K562 (cell line): ENCODE measurements at regions not wholly inside any gene's neighbourhood (a gene's known extent, or its start where the extent isn't known, plus 50 kb on each side); places are given as distances from the start of the nearest gene placed in this dataset.

Source experiments
- ATAC-seq: fragments of 200-7000 bp; cut with Tn5 transposase; 3 replicates; pipeline ENCODE4 v1.9.1; 2020; ENCODE audit warnings: moderate library complexity
- BruUV-seq: library from RNA; stranded (reverse); fragments of 400-500 nt; replicated peaks from 2 replicates; lab custom pipeline; 2021; lab: Mats Ljungman, UMichigan
- CTCF ChIA-PET: fragments of 300-600 bp; formaldehyde crosslinking; extraction: SDS; loops from one replicate; lab custom pipeline; 2021; ENCODE audit warnings: low intra/inter-chr PET ratio; lab: Yijun Ruan, JAX
- POLR2A ChIA-PET: fragments of 300-600, 350-650 bp; sonication (Branson Sonifier 250); formaldehyde crosslinking; extraction: SDS; loops from one replicate; lab custom pipeline; 2021; ENCODE audit warnings: antibody characterized with exemption, inconsistent platforms; lab: Yijun Ruan, JAX
- DNase-seq, 4 experiments: peaks; one replicate each; pipeline versions ENCODE4 v3.0.0 to v3.0.0-alpha.2; 2011 to 2018; ENCODE audit warnings: low spot score in 3 of 4, mixed read lengths in 3 of 4; ENCODE audit errors: extremely low read depth in 1 of 4
- FAIRE-seq: peaks from 2 replicates; lab custom pipeline; 2011; peaks lifted over from hg19 to GRCh38; lab: Jason Lieb, UNC
- H2AFZ ChIP-seq: 2 replicates; pipeline ENCODE4 v1.6.0; 2011; ENCODE audit warnings: low read depth, low read length, control low read depth, inconsistent platforms
- H3K27ac ChIP-seq: fragments of 200-600 bp; 3 replicates; pipeline ENCODE4 v1.8.0; 2011; ENCODE audit warnings: low read depth, mild to moderate bottlenecking, control low read depth, inconsistent platforms, low read length, moderate library complexity, mixed read lengths; ENCODE audit errors: extremely low read depth
- H3K27me3 ChIP-seq, 2 experiments: fragments of 300-600 bp in 1 of 2; 2 replicates in 1 of 2; 3 replicates in 1 of 2; pipeline versions ENCODE4 v1.6.0 to v1.8.0; 2011; ENCODE audit warnings: inconsistent platforms in 2 of 2, low read length in 2 of 2, mild to moderate bottlenecking in 1 of 2, mixed read lengths in 1 of 2, moderate library complexity in 1 of 2; ENCODE audit not compliant: control insufficient read depth in 2 of 2, insufficient read depth in 2 of 2
- H3K36me3 ChIP-seq: fragments of 300-600 bp; 3 replicates; pipeline ENCODE4 v1.8.0; 2011; ENCODE audit warnings: mild to moderate bottlenecking, low read length, inconsistent platforms; ENCODE audit not compliant: control insufficient read depth, insufficient read depth
- H3K4me1 ChIP-seq, 2 experiments: fragments of 200-600 bp in 1 of 2; replicated peaks in 1 of 2; 2 replicates in 1 of 2; 3 replicates in 1 of 2; pipeline versions ENCODE4 v1.5.1 to v1.8.0; 2011; ENCODE audit warnings: inconsistent platforms in 2 of 2, low read length in 2 of 2, mild to moderate bottlenecking in 1 of 2, mixed read lengths in 1 of 2, moderate library complexity in 1 of 2; ENCODE audit not compliant: control insufficient read depth in 2 of 2, insufficient read depth in 2 of 2
- H3K4me2 ChIP-seq: 2 replicates; pipeline ENCODE4 v1.6.1; 2011; ENCODE audit warnings: low read length, control low read depth, inconsistent platforms, mixed read lengths; ENCODE audit not compliant: insufficient read depth
- H3K4me3 ChIP-seq: fragments of 200-600 bp; sonication (generic), shearing (Covaris generic); 2 replicates; pipeline ENCODE4 v1.5.1; 2016; ENCODE audit warnings: control low read depth, inconsistent platforms
- H3K79me2 ChIP-seq: fragments of 200-600 bp; 3 replicates; pipeline ENCODE4 v1.8.0; 2011; ENCODE audit warnings: low read length, inconsistent platforms; ENCODE audit not compliant: control insufficient read depth, insufficient read depth
- H3K9ac ChIP-seq, 2 experiments: 2 replicates each; pipeline versions ENCODE4 v1.6.0 to v1.6.1; 2011; ENCODE audit warnings: low read depth in 2 of 2, low read length in 2 of 2, control low read depth in 1 of 2, inconsistent platforms in 1 of 2, mild to moderate bottlenecking in 1 of 2, mixed read lengths in 1 of 2; ENCODE audit not compliant: insufficient read depth in 1 of 2
- H3K9me1 ChIP-seq: one replicate; pipeline ENCODE4 v1.6.0; 2011; ENCODE audit warnings: inconsistent platforms, mild to moderate bottlenecking, low read length, moderate library complexity; ENCODE audit not compliant: control insufficient read depth, insufficient read depth
- H3K9me3 ChIP-seq: replicated peaks from 2 replicates; pipeline ENCODE4 v1.5.1; 2011; ENCODE audit warnings: low read depth, low read length, inconsistent platforms; ENCODE audit not compliant: control insufficient read depth, insufficient read depth
- H4K20me1 ChIP-seq: replicated peaks from 2 replicates; pipeline ENCODE4 v1.6.1; 2011; ENCODE audit warnings: low read length, inconsistent platforms, mixed read lengths; ENCODE audit not compliant: control insufficient read depth, insufficient read depth
- BDP1 ChIP-seq: IDR thresholded peaks from 3 replicates; pipeline ENCODE4 v1.6.1; 2011; ENCODE audit not compliant: insufficient read length, insufficient read depth
- E4F1 ChIP-seq: fragments of 250-450 bp; sonication (Bioruptor Pico); IDR thresholded peaks from 2 replicates; pipeline ENCODE4 v1.5.0; 2021; ENCODE audit warnings: mild to moderate bottlenecking, borderline replicate concordance
- ERF ChIP-seq: fragments of 450-650 bp; formaldehyde crosslinking; IDR thresholded peaks from 2 replicates; pipeline ENCODE4 v1.4.0; 2020; ENCODE audit warnings: mild to moderate bottlenecking, mixed read lengths
- FOXK2 ChIP-seq, 2 experiments: fragments of 450-650 bp; IDR thresholded peaks in 1 of 2; conservative IDR thresholded peaks in 1 of 2; 2 replicates each; pipeline ENCODE4 v1.6.1; 2016; ENCODE audit warnings: low read depth in 2 of 2, mild to moderate bottlenecking in 1 of 2
- KLF13 ChIP-seq: fragments of 450-650 bp; IDR thresholded peaks from 2 replicates; pipeline ENCODE4 v1.6.1; 2016; ENCODE audit warnings: missing genetic modification characterization, low read depth, mild to moderate bottlenecking, missing compliant biosample characterization, moderate library complexity, borderline replicate concordance
- KLF16 ChIP-seq: IDR thresholded peaks from 2 replicates; pipeline ENCODE4 v1.6.1; 2016; ENCODE audit warnings: antibody characterized with exemption
- POLR2A ChIP-seq: fragments of 450-650 bp; conservative IDR thresholded peaks from 2 replicates; pipeline ENCODE4 v1.6.1; 2016
- SIRT6 ChIP-seq: IDR thresholded peaks from one replicate; pipeline ENCODE4 v1.6.1; 2012; ENCODE audit warnings: low read depth, mild to moderate bottlenecking, control low read depth, inconsistent platforms, low read length, moderate library complexity
- THRA ChIP-seq: fragments of 450-650 bp; IDR thresholded peaks from 2 replicates; pipeline ENCODE4 v1.6.1; 2017; ENCODE audit warnings: mild to moderate bottlenecking, moderate library complexity
- TRIM25 ChIP-seq: fragments of 450-650 bp; IDR thresholded peaks from 2 replicates; pipeline ENCODE4 v1.7.0; 2016; ENCODE audit warnings: borderline replicate concordance
- ZNF140 ChIP-seq: fragments of 250-450 bp; sonication (Bioruptor Pico); IDR thresholded peaks from 2 replicates; pipeline ENCODE4 v1.8.0; 2021; ENCODE audit warnings: moderate library complexity, mild to moderate bottlenecking, inconsistent platforms
- ZNF282 ChIP-seq: sonication (generic); formaldehyde crosslinking; IDR thresholded peaks from 2 replicates; pipeline ENCODE4 v1.8.1; 2023; ENCODE audit warnings: missing genetic modification reagents
- ZNF384 ChIP-seq: IDR thresholded peaks from 2 replicates; pipeline ENCODE4 v1.6.1; 2012; ENCODE audit warnings: low read depth, low read length, improper control_type of control experiment
- ZNF41 ChIP-seq: fragments of 250-450 bp; sonication (Bioruptor Pico); conservative IDR thresholded peaks from 2 replicates; pipeline ENCODE4 v1.4.0; 2020; ENCODE audit warnings: mild to moderate bottlenecking
- ZNF717 ChIP-seq: fragments of 250-450 bp; sonication (Bioruptor Pico); IDR thresholded peaks from 2 replicates; pipeline ENCODE4 v1.5.0; 2021
- WGBS: fragments of 100-300 bp; shearing (Covaris generic); methylation state at CpG from one replicate; pipeline ENCODE4 v1.1.6; 2016; ENCODE audit warnings: low coverage, mixed read lengths; ENCODE audit not compliant: insufficient coverage; ENCODE audit errors: missing lambda C conversion rate; 5-methylcytosine and 5-hydroxymethylcytosine counted together
- in situ Hi-C: fragments of 300-500 bp; cut with MboI; formaldehyde crosslinking; loops from 4 replicates; pipeline ENCODE4 v1.15.0; 2018; ENCODE audit warnings: inconsistent platforms, mixed read lengths
- intact Hi-C: fragments of 100-400 bp; cut with micrococcal nuclease; formaldehyde crosslinking; loops from 2 replicates; pipeline ENCODE4 v1.14.2; 2022

- DNase-seq (no peak), ATAC-seq (no peak), FAIRE-seq (no peak)
- ChIA-PET CTCF (no interaction called here), POLR2A (no interaction called here)
- Histone ChIP-seq H3K9me3 (no peaks in the 10 kb centered on the region), H3K79me2 (no peaks in the 10 kb centered on the region), H3K27me3 (peaks cover 9 to 32% of the 10 kb centered on the region in 2 experiments; a peak in 4 of 5 replicates), H3K9me1 (no peaks in the 10 kb centered on the region), H3K4me1 (no peaks in the 10 kb centered on the region), H2AFZ (no peak overlapping the region), H4K20me1 (no peaks in the 10 kb centered on the region), H3K9ac (no peak overlapping the region), H3K36me3 (no peaks in the 10 kb centered on the region), H3K27ac (no peak overlapping the region), H3K4me2 (no peak overlapping the region), H3K4me3 (no peak overlapping the region)
- no TSS peak for BruUV-seq
- in situ Hi-C loops = no loop called here
- WGBS = 3% methylated on average over 4 of the region's 4 CpGs
- intact Hi-C loops = no loop called here
- TF ChIP-seq E4F1 (CRISPR knock-in tag) = no peak
- TF ChIP-seq TRIM25 = no peak
- TF ChIP-seq ZNF384 = no peak
- no peak for TF ChIP-seq KLF16
- no peak for TF ChIP-seq ZNF140 (CRISPR knock-in tag)
- no peak for TF ChIP-seq ZNF717 (CRISPR knock-in tag)
- no peak for TF ChIP-seq BDP1
- TF ChIP-seq ZNF282 (CRISPR knock-in tag) = no peak
- no peak for TF ChIP-seq SIRT6
- no peak for TF ChIP-seq KLF13 (tag)
- no peak for TF ChIP-seq FOXK2 (conservative IDR thresholded peaks at IDR 0.05 in 1 of 2, IDR thresholded peaks at IDR 0.05 in 1 of 2; ENCODE audit: low read depth in 2 of 2)
- no peak for TF ChIP-seq ERF (CRISPR knock-in tag)
- TF ChIP-seq POLR2A = no peak
- TF ChIP-seq THRA = no peak
- TF ChIP-seq ZNF41 (CRISPR knock-in tag) = no peak
- TF ChIP-seq, all 486 proteins: peak for 0
These were observed 93.2 kb upstream of the OSMR start for GRCh38 chr5:38752622-38753021.
